A549 (cell line): ENCODE measurements at regions not wholly inside any gene's neighbourhood (a gene's known extent, or its start where the extent isn't known, plus 50 kb on each side); places are given as distances from the start of the nearest gene placed in this dataset.

Source experiments
- ATAC-seq, 2 experiments: fragments of 200-7000 bp in 1 of 2; fragments of >200 bp in 1 of 2; cut with Nextera tagmentation in 1 of 2; cut with Tn5 transposase in 1 of 2; 3 replicates each; pipeline versions ENCODE4 v1.8.0 to v1.9.1; 2018 to 2020; ENCODE audit warnings: mild to moderate bottlenecking in 1 of 2, moderate library complexity in 1 of 2
- CTCF ChIA-PET: fragments of 300-600 bp; sonication (Branson Sonifier 250); formaldehyde crosslinking; extraction: SDS; loops from one replicate; lab custom pipeline; 2021; ENCODE audit warnings: antibody characterized with exemption, inconsistent platforms; lab: Yijun Ruan, JAX
- POLR2A ChIA-PET: fragments of 350-600 bp; formaldehyde crosslinking; extraction: SDS; loops from one replicate; lab custom pipeline; 2021; ENCODE audit warnings: antibody characterized with exemption, inconsistent platforms; lab: Yijun Ruan, JAX
- DNase-seq, 2 experiments: peaks; one replicate each; pipeline versions ENCODE4 v3.0.0 to v3.0.0-alpha.2; 2011 to 2016; ENCODE audit warnings: low read depth in 1 of 2, low spot score in 1 of 2
- FAIRE-seq: peaks from 2 replicates; lab custom pipeline; 2011; peaks lifted over from hg19 to GRCh38; lab: Jason Lieb, UNC
- H3K27ac ChIP-seq, 2 experiments: fragments of >200 bp; sonication (Bioruptor Twin); formaldehyde crosslinking; 3 replicates each; pipeline ENCODE4 v1.5.1; 2016 to 2017
- H3K4me1 ChIP-seq: fragments of >200 bp; sonication (Bioruptor Twin); formaldehyde crosslinking; 3 replicates; pipeline ENCODE4 v1.6.1; 2016
- H3K4me2 ChIP-seq: fragments of >200 bp; sonication (Bioruptor Twin); formaldehyde crosslinking; 3 replicates; pipeline ENCODE4 v1.6.1; 2016
- H3K4me3 ChIP-seq: fragments of >200 bp; sonication (Bioruptor Twin); formaldehyde crosslinking; 3 replicates; pipeline ENCODE4 v1.5.1; 2016
- H3K9me3 ChIP-seq: fragments of >200 bp; sonication (Bioruptor Twin); formaldehyde crosslinking; 3 replicates; pipeline ENCODE4 v1.6.1; 2016
- E2F6 ChIP-seq: IDR thresholded peaks from 2 replicates; pipeline ENCODE4 v1.6.1; 2012; ENCODE audit warnings: low read depth, borderline replicate concordance
- EHMT2 ChIP-seq: fragments of 200-600 bp; sonication (generic); IDR thresholded peaks from 2 replicates; pipeline ENCODE4 v1.6.1; 2016; ENCODE audit warnings: antibody characterized with exemption, low read depth, mild to moderate bottlenecking, moderate library complexity
- ELK1 ChIP-seq: fragments of 150-350 bp; IDR thresholded peaks from 2 replicates; pipeline ENCODE4 v1.6.1; 2014; ENCODE audit warnings: low read depth, mild to moderate bottlenecking, low read length
- FOSB ChIP-seq: fragments of 250-450 bp; sonication (Bioruptor Pico); IDR thresholded peaks from 2 replicates; pipeline ENCODE4 v1.5.0; 2020; ENCODE audit warnings: mild to moderate bottlenecking, moderate library complexity
- FOSL2 ChIP-seq, 2 experiments: fragments of 450-650 bp in 1 of 2; fragments of >200 bp in 1 of 2; sonication (Bioruptor Twin) in 1 of 2; formaldehyde crosslinking; IDR thresholded peaks; 2 replicates each; pipeline versions ENCODE4 v1.5.0 to v1.6.1; 2016 to 2020; ENCODE audit warnings: mild to moderate bottlenecking in 1 of 2, moderate library complexity in 1 of 2
- FOXS1 ChIP-seq: fragments of 250-450 bp; sonication (Bioruptor Pico); IDR thresholded peaks from 2 replicates; pipeline ENCODE4 v1.5.0; 2020; ENCODE audit warnings: mild to moderate bottlenecking, moderate library complexity
- MAFK ChIP-seq: fragments of 450-650 bp; IDR thresholded peaks from 2 replicates; pipeline ENCODE4 v1.6.1; 2014; ENCODE audit not compliant: partially characterized antibody
- MAX ChIP-seq: IDR thresholded peaks from 2 replicates; pipeline ENCODE4 v1.6.1; 2012
- MAZ ChIP-seq: fragments of 150-350 bp; IDR thresholded peaks from 2 replicates; pipeline ENCODE4 v1.6.1; 2014; ENCODE audit warnings: antibody characterized with exemption, low read depth, low read length, borderline replicate concordance
- MYC ChIP-seq: IDR thresholded peaks from 2 replicates; pipeline ENCODE4 v1.6.1; 2012; ENCODE audit warnings: mild to moderate bottlenecking, inconsistent platforms, low read length, improper control_type of control experiment, borderline replicate concordance
- NFE2L2 ChIP-seq: fragments of 150-350 bp; conservative IDR thresholded peaks from 2 replicates; pipeline ENCODE4 v1.6.1; 2014; ENCODE audit warnings: low read length
- PHF8 ChIP-seq: fragments of 200-600 bp; sonication (generic); IDR thresholded peaks from 2 replicates; pipeline ENCODE4 v1.6.1; 2016; ENCODE audit warnings: low read depth, mild to moderate bottlenecking, antibody characterized with exemption, moderate library complexity, borderline replicate concordance
- POLR2AphosphoS2 ChIP-seq: conservative IDR thresholded peaks from 2 replicates; pipeline ENCODE4 v1.6.1; 2012; ENCODE audit warnings: low read length, improper control_type of control experiment, inconsistent platforms
- RAD21 ChIP-seq, 2 experiments: fragments of >200 bp in 1 of 2; sonication (Bioruptor Twin) in 1 of 2; formaldehyde crosslinking in 1 of 2; IDR thresholded peaks in 1 of 2; conservative IDR thresholded peaks in 1 of 2; 2 replicates in 1 of 2; 3 replicates in 1 of 2; pipeline ENCODE4 v1.6.1; 2012 to 2018; ENCODE audit warnings: inconsistent platforms in 1 of 2
- RARB ChIP-seq: fragments of 250-450 bp; sonication (Bioruptor Pico); IDR thresholded peaks from 2 replicates; pipeline ENCODE4 v1.8.0; 2021; ENCODE audit warnings: mild to moderate bottlenecking, moderate library complexity
- RCOR1 ChIP-seq: fragments of 150-350 bp; IDR thresholded peaks from 2 replicates; pipeline ENCODE4 v1.6.1; 2014; ENCODE audit warnings: antibody characterized with exemption, low read length, low read depth
- USF2 ChIP-seq: fragments of 450-650 bp; IDR thresholded peaks from 2 replicates; pipeline ENCODE4 v1.6.1; 2014; ENCODE audit warnings: antibody characterized with exemption
- ZC3H11A ChIP-seq: fragments of 450-650 bp; IDR thresholded peaks from 2 replicates; pipeline ENCODE4 v1.6.1; 2014; ENCODE audit warnings: antibody characterized with exemption, mild to moderate bottlenecking
- ZFP36 ChIP-seq: fragments of 450-650 bp; IDR thresholded peaks from 2 replicates; pipeline ENCODE4 v1.6.1; 2014; ENCODE audit warnings: borderline replicate concordance; ENCODE audit not compliant: partially characterized antibody
- ZSCAN20 ChIP-seq: fragments of 250-450 bp; sonication (Bioruptor Pico); IDR thresholded peaks from 2 replicates; pipeline ENCODE4 v1.8.0; 2022; ENCODE audit warnings: mild to moderate bottlenecking, moderate library complexity
- WGBS: methylation state at CpG from one replicate; pipeline ENCODE4 v1.1.6; 2017; ENCODE audit errors: missing lambda C conversion rate; 5-methylcytosine and 5-hydroxymethylcytosine counted together
- TF ChIP-seq, protein P1 (sequence below): fragments of >200 bp; sonication (Bioruptor Twin); formaldehyde crosslinking; IDR thresholded peaks from 2 replicates; pipeline ENCODE4 v1.6.1; 2016

GRCh38 chr2:213224366-213224765 is 59.9 kb upstream of the SPAG16 start (continued):
- TF ChIP-seq, protein P1, sequence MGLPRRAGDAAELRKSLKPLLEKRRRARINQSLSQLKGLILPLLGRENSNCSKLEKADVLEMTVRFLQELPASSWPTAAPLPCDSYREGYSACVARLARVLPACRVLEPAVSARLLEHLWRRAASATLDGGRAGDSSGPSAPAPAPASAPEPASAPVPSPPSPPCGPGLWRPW, result no peak

DNA sequence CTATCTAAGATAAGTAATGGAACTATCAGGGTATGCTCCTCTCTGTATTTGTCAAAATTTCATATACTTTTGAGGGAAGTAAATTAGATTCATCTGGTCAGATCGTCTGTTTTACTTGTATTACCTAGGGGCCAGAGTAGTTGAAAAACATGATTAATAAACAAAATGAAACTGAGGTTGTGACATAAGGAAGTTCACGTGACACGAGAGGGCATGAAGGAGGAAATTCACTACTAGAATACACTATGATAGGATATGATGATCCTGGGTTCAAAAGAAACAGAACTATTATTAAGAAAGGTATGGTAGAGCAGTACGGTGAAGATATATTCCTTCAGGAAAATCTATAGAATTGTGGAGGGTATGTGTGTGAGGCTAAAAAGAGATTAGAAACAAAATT is 58.4 kb upstream of the SPAG16 start:
- ChIA-PET CTCF (no interaction called here), POLR2A (no interaction called here)
- ATAC-seq (no peak), DNase-seq (no peak), FAIRE-seq (no peak)
- no peaks in the 10 kb centered on the region for H3K9me3 ChIP-seq
- H3K27ac ChIP-seq, result no peak overlapping the region
- no peaks in the 10 kb centered on the region; the same call in 2 of the 3 replicates for H3K4me1 ChIP-seq
- TF ChIP-seq MYC (no peak), FOSL2 (IDR thresholded peaks at IDR 0.05) (no peak), FOSL2 (CRISPR knock-in tag; IDR thresholded peaks at IDR 0.05) (no peak), PHF8 (no peak), ZSCAN20 (no peak), RAD21 (conservative IDR thresholded peaks at IDR 0.05 in 1 of 2, IDR thresholded peaks at IDR 0.05 in 1 of 2) (no peak), FOSB (no peak), E2F6 (no peak), MAX (no peak), ELK1 (no peak), USF2 (no peak), RARB (CRISPR knock-in tag) (no peak), NFE2L2 (no peak), EHMT2 (no peak), ZC3H11A (no peak), POLR2AphosphoS2 (no peak)
- 68% methylated on average over 4 of the region's 4 CpGs for WGBS
- H3K4me2 ChIP-seq, result no peak overlapping the region
- no peak overlapping the region for H3K4me3 ChIP-seq

DNA sequence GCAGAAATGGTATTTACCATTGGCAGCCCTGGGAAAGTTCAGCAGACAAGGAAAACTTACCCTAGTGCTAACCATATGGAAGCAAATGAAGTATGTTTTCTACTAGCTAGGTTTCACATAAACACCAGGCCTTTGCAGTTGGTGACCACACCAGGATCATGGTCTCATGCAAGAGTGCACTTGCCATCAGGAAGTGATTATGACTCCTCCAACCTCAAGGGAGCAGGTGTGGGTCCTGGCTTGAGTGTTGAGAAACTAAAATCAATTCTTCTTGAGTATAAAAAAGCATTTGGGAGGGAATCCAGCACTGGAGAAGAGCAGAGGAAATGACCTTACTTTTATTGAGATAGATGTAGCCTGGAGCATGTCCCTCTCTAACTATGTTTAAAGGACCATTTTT is 56.8 kb upstream of the SPAG16 start:
- DNase-seq, result no peak
- Histone ChIP-seq H3K4me2 (no peak overlapping the region), H3K27ac (no peak overlapping the region), H3K9me3 (no peaks in the 10 kb centered on the region), H3K4me3 (no peak overlapping the region), H3K4me1 (no peaks in the 10 kb centered on the region; the same call in 2 of the 3 replicates)
- ChIA-PET CTCF (no interaction called here), POLR2A (no interaction called here)
- no peak for TF ChIP-seq ZFP36
- TF ChIP-seq FOXS1, result no peak
- no peak for TF ChIP-seq MAZ
- TF ChIP-seq MYC, result no peak
- no peak for TF ChIP-seq RCOR1
- no peak for FAIRE-seq
- no peak for ATAC-seq

DNA sequence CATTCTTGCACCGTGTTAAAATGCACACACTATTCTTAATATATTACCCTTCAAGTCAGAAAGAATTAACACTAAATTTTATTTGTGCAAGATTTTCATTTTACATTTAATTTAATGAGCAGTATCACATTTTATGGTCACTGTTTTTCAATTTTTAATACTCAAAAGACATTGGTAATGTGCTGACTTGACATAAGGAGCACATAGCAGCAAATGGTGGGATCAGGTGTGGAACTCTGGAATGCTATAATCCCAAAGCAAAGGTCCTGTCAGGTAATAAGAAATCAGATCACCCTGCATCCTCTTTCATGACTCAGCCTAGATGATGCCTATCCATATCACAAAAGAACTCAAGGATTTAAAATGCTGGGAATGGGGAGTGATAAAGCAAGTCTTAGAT is 55.6 kb upstream of the SPAG16 start:
- FAIRE-seq, result no peak
- 90% methylated on average over 1 of the region's 1 CpG for WGBS
- TF ChIP-seq MAFK (peak; percentile 75), FOSB (no peak)
- H3K9me3 ChIP-seq, result no peaks in the 10 kb centered on the region
- no peak for ATAC-seq
- peaks cover 7% of the 10 kb centered on the region; the same call in 2 of the 3 replicates for H3K4me1 ChIP-seq
- H3K27ac ChIP-seq, result no peak overlapping the region
- no peak for DNase-seq
- CTCF ChIA-PET, result no interaction called here
- H3K4me2 ChIP-seq, result no peak overlapping the region
- no peak overlapping the region for H3K4me3 ChIP-seq
- POLR2A ChIA-PET, result no interaction called here
